ENCODE measurements at regions not wholly inside any gene's neighbourhood (a gene's known extent, or its start where the extent isn't known, plus 50 kb on each side); places are given as distances from the start of the nearest gene placed in this dataset.

GRCh38 chr2:611519-611918 lies 65.7 kb downstream of the TMEM18 start:
- DNase-seq, result no peak

- no peak for DNase-seq
Observed at GRCh38 chr2:610491-610890, 66.7 kb downstream of the TMEM18 start.

- no peak for DNase-seq
Observed at GRCh38 chr2:609881-610280, 67.3 kb downstream of the TMEM18 start.

- DNase-seq, result no peak
Observed at GRCh38 chr2:609449-609848, 67.8 kb downstream of the TMEM18 start.

- DNase-seq, result no peak
Observed at GRCh38 chr2:608711-609110, 68.5 kb downstream of the TMEM18 start.

GRCh38 chr2:608297-608696 lies 68.9 kb downstream of the TMEM18 start:
- DNase-seq, result no peak

GRCh38 chr2:607709-608108 lies 69.5 kb downstream of the TMEM18 start:
- no peak for DNase-seq

- no peak for DNase-seq
Observed at GRCh38 chr2:607172-607571, 70.0 kb downstream of the TMEM18 start.

GRCh38 chr2:605674-606608 lies 71.3 kb downstream of the TMEM18 start:
- no peak for DNase-seq

GRCh38 chr2:604854-605524 lies 72.2 kb downstream of the TMEM18 start:
- no peak for DNase-seq

- DNase-seq, result no peak
Observed at GRCh38 chr2:604385-604784, 72.8 kb downstream of the TMEM18 start.

GRCh38 chr2:603869-604268 lies 73.3 kb downstream of the TMEM18 start:
- no peak for DNase-seq

- DNase-seq, result no peak
Observed at GRCh38 chr2:603427-603826, 73.8 kb downstream of the TMEM18 start.

GRCh38 chr2:602571-603359 lies 74.4 kb downstream of the TMEM18 start:
- no peak for DNase-seq

GRCh38 chr2:601806-602455 lies 75.3 kb downstream of the TMEM18 start:
- DNase-seq, result no peak

- DNase-seq, result no peak
Observed at GRCh38 chr2:601387-601698, 75.9 kb downstream of the TMEM18 start.

GRCh38 chr2:600542-601386 lies 76.4 kb downstream of the TMEM18 start:
- no peak for DNase-seq

- DNase-seq, result no peak
Observed at GRCh38 chr2:599601-600000, 77.6 kb downstream of the TMEM18 start.

GRCh38 chr2:598058-598802 lies 79.0 kb downstream of the TMEM18 start:
- no peak for DNase-seq

- DNase-seq, result no peak
Observed at GRCh38 chr2:595831-596592, 81.2 kb downstream of the TMEM18 start.

Measured in suppressor macrophage treated with lipopolysaccharide for 4 hours (primary cell).